GM23338 (cell line): ENCODE measurements at regions not wholly inside any gene's neighbourhood (a gene's known extent, or its start where the extent isn't known, plus 50 kb on each side); places are given as distances from the start of the nearest gene placed in this dataset.

Experiments
- CREB1 ChIP-seq: fragments of 250-450 bp; sonication (Bioruptor Pico); IDR thresholded peaks from 2 replicates; pipeline ENCODE4 v1.5.0; 2020; ENCODE audit warnings: low read depth, mild to moderate bottlenecking, moderate library complexity
- CTCF ChIP-seq, 2 experiments: fragments of 200-600 bp in 1 of 2; sonication (generic) in 1 of 2; conservative IDR thresholded peaks; 2 replicates each; pipeline versions ENCODE4 v1.5.1 to v1.6.1; 2016 to 2017; ENCODE audit warnings: antibody characterized with exemption in 2 of 2, low read depth in 2 of 2, mild to moderate bottlenecking in 2 of 2, moderate library complexity in 1 of 2
- EZH2 ChIP-seq: fragments of 200-600 bp; sonication (generic); IDR thresholded peaks from one replicate; pipeline ENCODE4 v1.8.0; 2017; ENCODE audit warnings: antibody characterized with exemption, mild to moderate bottlenecking, low read depth; ENCODE audit not compliant: unreplicated experiment
- EZH2phosphoT487 ChIP-seq: fragments of 200-600 bp; sonication (generic); IDR thresholded peaks from one replicate; pipeline ENCODE4 v1.8.1; 2018; ENCODE audit warnings: antibody characterized with exemption; ENCODE audit not compliant: unreplicated experiment
- JUNB ChIP-seq: IDR thresholded peaks from one replicate; pipeline ENCODE4 v1.6.1; 2016; ENCODE audit warnings: antibody characterized with exemption; ENCODE audit not compliant: unreplicated experiment
- NANOG ChIP-seq: IDR thresholded peaks from 2 replicates; pipeline ENCODE4 v1.6.1; 2016; ENCODE audit warnings: antibody characterized with exemption, borderline replicate concordance
- POLR2AphosphoS5 ChIP-seq: IDR thresholded peaks from 2 replicates; pipeline ENCODE4 v1.6.1; 2016; ENCODE audit warnings: antibody characterized with exemption, low read depth
- REST ChIP-seq: IDR thresholded peaks from one replicate; pipeline ENCODE4 v1.6.1; 2018; ENCODE audit warnings: antibody characterized with exemption; ENCODE audit not compliant: unreplicated experiment
- STAT1 ChIP-seq: IDR thresholded peaks from one replicate; pipeline ENCODE4 v1.6.1; 2016; ENCODE audit warnings: antibody characterized with exemption; ENCODE audit not compliant: unreplicated experiment
- ZNF114 ChIP-seq: fragments of 250-450 bp; sonication (Bioruptor Pico); IDR thresholded peaks from 2 replicates; pipeline ENCODE4 v1.5.0; 2020; ENCODE audit warnings: mild to moderate bottlenecking, moderate library complexity
- TF ChIP-seq, protein P1 (sequence below): IDR thresholded peaks from 2 replicates; pipeline ENCODE4 v1.6.1; 2016; ENCODE audit warnings: antibody characterized with exemption

GRCh38 chr10:23994459-23995046, 214.4 kb upstream of the KIAA1217 start:
- TF ChIP-seq CTCF (conservative IDR thresholded peaks at IDR 0.05; ENCODE audit: low read depth in 2 of 2) (peak; percentile 90 to 91), POLR2AphosphoS5 (no peak), EZH2phosphoT487 (no peak), STAT1 (no peak), REST (no peak), CREB1 (CRISPR knock-in tag) (no peak), EZH2 (no peak), ZNF114 (CRISPR knock-in tag) (no peak), JUNB (no peak), NANOG (no peak)
- TF ChIP-seq, protein P1, sequence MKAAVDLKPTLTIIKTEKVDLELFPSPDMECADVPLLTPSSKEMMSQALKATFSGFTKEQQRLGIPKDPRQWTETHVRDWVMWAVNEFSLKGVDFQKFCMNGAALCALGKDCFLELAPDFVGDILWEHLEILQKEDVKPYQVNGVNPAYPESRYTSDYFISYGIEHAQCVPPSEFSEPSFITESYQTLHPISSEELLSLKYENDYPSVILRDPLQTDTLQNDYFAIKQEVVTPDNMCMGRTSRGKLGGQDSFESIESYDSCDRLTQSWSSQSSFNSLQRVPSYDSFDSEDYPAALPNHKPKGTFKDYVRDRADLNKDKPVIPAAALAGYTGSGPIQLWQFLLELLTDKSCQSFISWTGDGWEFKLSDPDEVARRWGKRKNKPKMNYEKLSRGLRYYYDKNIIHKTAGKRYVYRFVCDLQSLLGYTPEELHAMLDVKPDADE = no peak
